CD8-positive, alpha-beta memory T cell (primary cell): ENCODE measurements at regions not wholly inside any gene's neighbourhood (a gene's known extent, or its start where the extent isn't known, plus 50 kb on each side); places are given as distances from the start of the nearest gene placed in this dataset.
"Not testable (repeated sequence)": the region's sequence is repeated elsewhere in the genome, so short reads cannot be mapped to it uniquely, and the experiment has no call there.

ENCODE experiments used
- CTCF ChIA-PET: fragments of 350-600 bp; sonication (Branson Sonifier 250); formaldehyde crosslinking; loops from one replicate; lab custom pipeline; 2021; ENCODE audit warnings: antibody characterized with exemption; lab: Charles Lee
- POLR2A ChIA-PET: fragments of 350-600 bp; sonication (Branson Sonifier 250); formaldehyde crosslinking; loops from one replicate; lab custom pipeline; 2021; ENCODE audit warnings: antibody characterized with exemption; lab: Charles Lee
- DNase-seq, 5 donors: peaks; one replicate each; pipeline versions ENCODE4 v3.0.0 to v3.0.0-alpha.2; 2020 to 2022; ENCODE audit warnings: mixed read lengths in 1 of 5
- H3K27ac ChIP-seq: one replicate; pipeline ENCODE4 v1.7.0; 2013; ENCODE audit warnings: low read depth, mild to moderate bottlenecking, low read length, moderate library complexity
- H3K27me3 ChIP-seq: 2 replicates; pipeline ENCODE4 v1.7.0; 2013; ENCODE audit warnings: low read length, mild to moderate bottlenecking; ENCODE audit not compliant: insufficient read depth, poor library complexity, severe bottlenecking
- H3K36me3 ChIP-seq: 2 replicates; pipeline ENCODE4 v1.7.0; 2013; ENCODE audit warnings: mild to moderate bottlenecking, low read length, moderate library complexity; ENCODE audit not compliant: insufficient read depth
- H3K4me1 ChIP-seq: 2 replicates; pipeline ENCODE4 v1.7.0; 2013; ENCODE audit warnings: mild to moderate bottlenecking, low read length, moderate library complexity; ENCODE audit not compliant: insufficient read depth
- H3K4me3 ChIP-seq: 2 replicates; pipeline ENCODE4 v1.7.0; 2013; ENCODE audit warnings: mild to moderate bottlenecking, low read length
- H3K9me3 ChIP-seq: 2 replicates; pipeline ENCODE4 v1.7.0; 2013; ENCODE audit warnings: mild to moderate bottlenecking, low read length
- H3K27ac Mint-ChIP-seq, 8 donors: one replicate each; pipeline ENCODE4 v1.8.0; 2020 to 2021; ENCODE audit warnings: mixed read lengths in 8 of 8, mild to moderate bottlenecking in 6 of 8, inconsistent platforms in 3 of 8, moderate library complexity in 3 of 8
- H3K27me3 Mint-ChIP-seq, 2 donors: one replicate each; pipeline ENCODE4 v1.8.0; 2020 to 2021; ENCODE audit warnings: mixed read lengths in 2 of 2, mild to moderate bottlenecking in 1 of 2, moderate library complexity in 1 of 2
- H3K36me3 Mint-ChIP-seq, 3 donors: one replicate each; pipeline ENCODE4 v1.8.0; 2020 to 2021; ENCODE audit warnings: mixed read lengths in 3 of 3, inconsistent platforms in 1 of 3, mild to moderate bottlenecking in 1 of 3
- H3K4me1 Mint-ChIP-seq, 3 donors: one replicate each; pipeline ENCODE4 v1.8.0; 2020 to 2021; ENCODE audit warnings: mixed read lengths in 3 of 3, inconsistent platforms in 1 of 3, mild to moderate bottlenecking in 1 of 3
- H3K4me3 Mint-ChIP-seq, 7 donors: one replicate each; pipeline ENCODE4 v1.8.0; 2020 to 2021; ENCODE audit warnings: mixed read lengths in 7 of 7, mild to moderate bottlenecking in 6 of 7, moderate library complexity in 4 of 7, inconsistent platforms in 2 of 7
- H3K9me3 Mint-ChIP-seq, 5 donors: one replicate each; pipeline ENCODE4 v1.8.0; 2020 to 2022; ENCODE audit warnings: mixed read lengths in 5 of 5, mild to moderate bottlenecking in 3 of 5, moderate library complexity in 2 of 5, inconsistent platforms in 1 of 5

- H3K27ac Mint-ChIP-seq, DNase-seq: not testable (repeated sequence)
Observed at GRCh38 chr12:9415898-9416297, 191.8 kb downstream of the KLRB1 start.

GRCh38 chr12:9413862-9414261, 193.9 kb downstream of the KLRB1 start:
- CTCF ChIA-PET, H3K4me1 ChIP-seq, H3K4me3 Mint-ChIP-seq, H3K27ac ChIP-seq, H3K36me3 ChIP-seq, H3K27me3 Mint-ChIP-seq, H3K27me3 ChIP-seq, H3K9me3 ChIP-seq, H3K27ac Mint-ChIP-seq, POLR2A ChIA-PET, H3K9me3 Mint-ChIP-seq, DNase-seq, H3K4me3 ChIP-seq, H3K36me3 Mint-ChIP-seq, H3K4me1 Mint-ChIP-seq: not testable (repeated sequence)

More at GRCh38 chr12:9415898-9416297, 191.8 kb downstream of the KLRB1 start:
- H3K9me3 Mint-ChIP-seq, H3K4me1 ChIP-seq, H3K4me3 ChIP-seq, H3K9me3 ChIP-seq, CTCF ChIA-PET, H3K27ac ChIP-seq, H3K4me3 Mint-ChIP-seq, POLR2A ChIA-PET, H3K27me3 Mint-ChIP-seq, H3K27me3 ChIP-seq, H3K36me3 Mint-ChIP-seq, H3K4me1 Mint-ChIP-seq, H3K36me3 ChIP-seq: not testable (repeated sequence)

- H3K27ac Mint-ChIP-seq: peak overlapping the region in 2 of 8 donors; percentile 10 to 19
- H3K4me1 Mint-ChIP-seq, CTCF ChIA-PET: not testable (repeated sequence)
Observed at GRCh38 chr12:9412459-9412858, 195.3 kb downstream of the KLRB1 start.

GRCh38 chr12:9411616-9412268, 196.0 kb downstream of the KLRB1 start:
- peak overlapping the region in 4 of 8 donors; percentile 10 to 77 (median 14) for H3K27ac Mint-ChIP-seq
- H3K27me3 ChIP-seq, DNase-seq, H3K4me1 ChIP-seq, H3K9me3 Mint-ChIP-seq, H3K36me3 Mint-ChIP-seq, H3K27ac ChIP-seq, H3K4me3 Mint-ChIP-seq, H3K27me3 Mint-ChIP-seq, H3K4me1 Mint-ChIP-seq, CTCF ChIA-PET, H3K36me3 ChIP-seq, H3K9me3 ChIP-seq, H3K4me3 ChIP-seq, POLR2A ChIA-PET: not testable (repeated sequence)

More at GRCh38 chr12:9412459-9412858, 195.3 kb downstream of the KLRB1 start:
- H3K27me3 Mint-ChIP-seq, H3K9me3 ChIP-seq, H3K27ac ChIP-seq, H3K4me3 ChIP-seq, H3K9me3 Mint-ChIP-seq, H3K36me3 ChIP-seq, H3K4me1 ChIP-seq, DNase-seq, H3K36me3 Mint-ChIP-seq, POLR2A ChIA-PET, H3K4me3 Mint-ChIP-seq, H3K27me3 ChIP-seq: not testable (repeated sequence)

GRCh38 chr12:9407425-9407748, 199.2 kb upstream of the PZP start:
- H3K27ac Mint-ChIP-seq, H3K9me3 ChIP-seq, H3K27ac ChIP-seq, H3K4me3 ChIP-seq, H3K4me1 ChIP-seq, H3K9me3 Mint-ChIP-seq, DNase-seq, H3K27me3 Mint-ChIP-seq, H3K36me3 ChIP-seq, H3K4me1 Mint-ChIP-seq, CTCF ChIA-PET, H3K4me3 Mint-ChIP-seq, H3K27me3 ChIP-seq, POLR2A ChIA-PET, H3K36me3 Mint-ChIP-seq: not testable (repeated sequence)

GRCh38 chr12:9406564-9407424, 198.6 kb upstream of the PZP start:
- peaks cover 0 to 3% (median 3%) of the 10 kb centered on the region in 3 donors for H3K4me1 Mint-ChIP-seq
- Histone ChIP-seq H3K9me3 (no peaks in the 10 kb centered on the region), H3K4me1 (no peaks in the 10 kb centered on the region), H3K27me3 (no peaks in the 10 kb centered on the region), H3K27ac (no peak overlapping the region), H3K4me3 (no peak overlapping the region), H3K36me3 (no peaks in the 10 kb centered on the region)
- no peaks in the 10 kb centered on the region for H3K27me3 Mint-ChIP-seq
- DNase-seq: no peak
- H3K9me3 Mint-ChIP-seq: peaks cover 0 to 2% (median 0%) of the 10 kb centered on the region in 5 donors
- H3K27ac Mint-ChIP-seq: no peak overlapping the region
- ChIA-PET CTCF (no interaction called here), POLR2A (no interaction called here)
- no peak overlapping the region for H3K4me3 Mint-ChIP-seq
- H3K36me3 Mint-ChIP-seq: no peaks in the 10 kb centered on the region

GRCh38 chr12:9405886-9406563, 197.8 kb upstream of the PZP start:
- no peaks in the 10 kb centered on the region for H3K9me3 ChIP-seq
- H3K36me3 ChIP-seq: no peaks in the 10 kb centered on the region
- Mint-ChIP-seq H3K36me3 (no peaks in the 10 kb centered on the region), H3K27ac (peak overlapping the region in 3 of 8 donors; percentile 17 to 51 (median 50)), H3K4me1 (no peaks in the 10 kb centered on the region), H3K27me3 (no peaks in the 10 kb centered on the region), H3K4me3 (peak overlapping the region in 2 of 7 donors; percentile 18 to 34), H3K9me3 (peaks cover 0 to 2% (median 0%) of the 10 kb centered on the region in 5 donors)
- no peaks in the 10 kb centered on the region for H3K4me1 ChIP-seq
- H3K4me3 ChIP-seq: no peak overlapping the region
- ChIA-PET CTCF (no interaction called here), POLR2A (no interaction called here)
- no peak for DNase-seq
- H3K27ac ChIP-seq: no peak overlapping the region
- H3K27me3 ChIP-seq: no peaks in the 10 kb centered on the region
